Endothelial cell of umbilical vein (primary cell): ENCODE measurements at regions not wholly inside any gene's neighbourhood (a gene's known extent, or its start where the extent isn't known, plus 50 kb on each side); places are given as distances from the start of the nearest gene placed in this dataset.

Experiments
- BruUV-seq: library from RNA; stranded (reverse); fragments of 400-500 nt; replicated peaks from 2 replicates; lab custom pipeline; 2021; lab: Mats Ljungman, UMichigan
- CTCF ChIA-PET: fragments of 300-600, 350-600 bp; sonication (Branson Sonifier 250); formaldehyde crosslinking; loops from one replicate; lab custom pipeline; 2021; ENCODE audit warnings: antibody characterized with exemption, inconsistent platforms; lab: Charles Lee
- POLR2A ChIA-PET: fragments of 300-600, 350-600 bp; sonication (Branson Sonifier 250); formaldehyde crosslinking; loops from one replicate; lab custom pipeline; 2021; ENCODE audit warnings: antibody characterized with exemption, inconsistent platforms; lab: Charles Lee
- DNase-seq: peaks from one replicate; pipeline ENCODE4 v3.0.0-alpha.2; 2011; ENCODE audit warnings: low read depth, low spot score
- FAIRE-seq: peaks from 2 replicates; lab custom pipeline; 2011; peaks lifted over from hg19 to GRCh38; lab: Jason Lieb, UNC
- H2AFZ ChIP-seq: 2 replicates; pipeline ENCODE4 v1.6.0; 2012; ENCODE audit warnings: low read depth, low read length, control low read depth, inconsistent platforms
- H3K27ac ChIP-seq: 2 replicates; pipeline ENCODE4 v1.5.1; 2011; ENCODE audit warnings: low read depth, mild to moderate bottlenecking, control low read depth, low read length, moderate library complexity; ENCODE audit not compliant: insufficient read depth
- H3K27me3 ChIP-seq, 2 experiments: 2 replicates each; pipeline versions ENCODE4 v1.6.0 to v1.6.1; 2011; ENCODE audit warnings: low read length in 2 of 2, mixed read lengths in 1 of 2; ENCODE audit not compliant: control insufficient read depth in 2 of 2, insufficient read depth in 2 of 2
- H3K36me3 ChIP-seq, 2 experiments: 2 replicates in 1 of 2; 3 replicates in 1 of 2; pipeline ENCODE4 v1.5.1; 2011; ENCODE audit warnings: low read length in 2 of 2, mild to moderate bottlenecking in 1 of 2, moderate library complexity in 1 of 2; ENCODE audit not compliant: control insufficient read depth in 2 of 2, insufficient read depth in 2 of 2; ENCODE audit errors: extremely low read depth in 1 of 2
- H3K4me1 ChIP-seq: 3 replicates; pipeline ENCODE4 v1.5.1; 2011; ENCODE audit warnings: mild to moderate bottlenecking, low read length; ENCODE audit not compliant: control insufficient read depth, insufficient read depth; ENCODE audit errors: extremely low read depth
- H3K4me2 ChIP-seq: 2 replicates; pipeline ENCODE4 v1.6.1; 2011; ENCODE audit warnings: low read length, control low read depth, mixed read lengths; ENCODE audit not compliant: insufficient read depth
- H3K4me3 ChIP-seq, 3 experiments: fragments of 200-600 bp in 1 of 3; sonication (generic), shearing (Covaris generic) in 1 of 3; replicated peaks in 1 of 3; 2 replicates each; pipeline ENCODE4 v1.5.1; 2011 to 2016; ENCODE audit warnings: control low read depth in 3 of 3, low read length in 3 of 3, mild to moderate bottlenecking in 2 of 3, inconsistent platforms in 1 of 3, low read depth in 1 of 3, moderate library complexity in 1 of 3; ENCODE audit not compliant: insufficient read depth in 1 of 3
- H3K79me2 ChIP-seq: 2 replicates; pipeline ENCODE4 v1.6.0; 2012; ENCODE audit warnings: low read length, inconsistent platforms; ENCODE audit not compliant: control insufficient read depth, insufficient read depth
- H3K9ac ChIP-seq: replicated peaks from 2 replicates; pipeline ENCODE3; 2011; ENCODE audit warnings: low read length, control low read depth; ENCODE audit not compliant: insufficient read depth; ENCODE audit errors: extremely low read depth
- H3K9me1 ChIP-seq: replicated peaks from 3 replicates; pipeline ENCODE4 v1.6.0; 2011; ENCODE audit warnings: mild to moderate bottlenecking, low read length; ENCODE audit not compliant: control insufficient read depth, insufficient read depth; ENCODE audit errors: extremely low read depth
- H3K9me3 ChIP-seq: replicated peaks from 2 replicates; pipeline ENCODE4 v1.5.1; 2012; ENCODE audit warnings: low read length, inconsistent platforms; ENCODE audit not compliant: control insufficient read depth, insufficient read depth
- H4K20me1 ChIP-seq: replicated peaks from 2 replicates; pipeline ENCODE3; 2011; ENCODE audit warnings: mild to moderate bottlenecking, low read length; ENCODE audit not compliant: control insufficient read depth, insufficient read depth; ENCODE audit errors: extremely low read depth
- CTCF ChIP-seq, 2 donors: IDR thresholded peaks; 1 replicate in 1 of 2; 2 replicates in 1 of 2; pipeline ENCODE4 v1.5.1; 2011; ENCODE audit warnings: low read length in 2 of 2, mild to moderate bottlenecking in 2 of 2, moderate library complexity in 2 of 2, control low read depth in 1 of 2, inconsistent platforms in 1 of 2, low read depth in 1 of 2; ENCODE audit not compliant: insufficient read depth in 1 of 2; ENCODE audit errors: extremely low read depth in 1 of 2
- EZH2 ChIP-seq: IDR thresholded peaks from 2 replicates; pipeline ENCODE4 v1.6.1; 2012; ENCODE audit warnings: borderline replicate concordance, low read depth, mild to moderate bottlenecking, moderate library complexity, low read length, inconsistent platforms; ENCODE audit not compliant: severe bottlenecking
- FOS ChIP-seq: IDR thresholded peaks from 2 replicates; pipeline ENCODE4 v1.6.1; 2011; ENCODE audit warnings: mild to moderate bottlenecking, low read length, moderate library complexity, borderline replicate concordance; ENCODE audit not compliant: insufficient read depth
- GATA2 ChIP-seq: IDR thresholded peaks from 2 replicates; pipeline ENCODE4 v1.7.0; 2011; ENCODE audit warnings: low read depth, mild to moderate bottlenecking, moderate library complexity, mixed read lengths, low read length; ENCODE audit not compliant: insufficient read length, insufficient read depth
- JUN ChIP-seq: IDR thresholded peaks from 2 replicates; pipeline ENCODE4 v1.6.1; 2011; ENCODE audit warnings: borderline replicate concordance, low read depth; ENCODE audit not compliant: insufficient read length, insufficient read depth
- MAX ChIP-seq: IDR thresholded peaks from 2 replicates; pipeline ENCODE4 v1.6.1; 2011; ENCODE audit not compliant: insufficient read depth, insufficient read length
- MYC ChIP-seq: IDR thresholded peaks from one replicate; pipeline ENCODE4 v1.6.1; 2011; ENCODE audit warnings: mild to moderate bottlenecking, low read depth, low read length
- POLR2A ChIP-seq: IDR thresholded peaks from 2 replicates; pipeline ENCODE4 v1.6.1; 2012; ENCODE audit warnings: low read depth, mild to moderate bottlenecking, control low read depth, low read length
- POLR2AphosphoS5 ChIP-seq: IDR thresholded peaks from 2 replicates; pipeline ENCODE4 v1.6.1; 2012; ENCODE audit warnings: low read depth, mild to moderate bottlenecking, control low read depth, low read length, moderate library complexity; ENCODE audit not compliant: insufficient read depth
- dilution Hi-C: fragments of 300-500 bp; cut with MboI; formaldehyde crosslinking; loops from one replicate; pipeline ENCODE4 v1.15.0; 2019; ENCODE audit warnings: low sequenced_read_pairs; ENCODE audit not compliant: extremely low pct_ligation_motif_present
- intact Hi-C: fragments of 100-400 bp; cut with micrococcal nuclease; formaldehyde crosslinking; loops from one replicate; pipeline ENCODE4 v1.10.0; 2022

GRCh38 chr12:25677232-25677937, 124.3 kb upstream of the LMNTD1 start:
- Histone ChIP-seq H4K20me1 (no peaks in the 10 kb centered on the region), H3K9me3 (no peaks in the 10 kb centered on the region), H3K9me1 (no peaks in the 10 kb centered on the region), H3K27me3 (no peaks in the 10 kb centered on the region), H3K4me2 (no peak overlapping the region), H3K27ac (no peak overlapping the region), H3K36me3 (no peaks in the 10 kb centered on the region), H3K9ac (no peak overlapping the region), H3K4me1 (peaks cover 4% of the 10 kb centered on the region), H2AFZ (no peak overlapping the region), H3K4me3 (no peak overlapping the region), H3K79me2 (no peaks in the 10 kb centered on the region)
- CTCF ChIA-PET: interaction anchor here (0.6 to 1.6 kb wide), 3 partner anchors 10 to 340 kb away, joined by 3 to 4 read pairs (median 3); partner anchors contain the start of gene RASSF8
- DNase-seq (no peak), FAIRE-seq (no peak)
- BruUV-seq: no TSS peak
- POLR2A ChIA-PET: no interaction called here
- peak in 1 of 2 donors; percentile 15 for TF ChIP-seq CTCF (IDR thresholded peaks at IDR 0.05; ENCODE audit: extremely low read depth in 1 of 2, insufficient read depth in 1 of 2, low read depth in 1 of 2, low read length in 2 of 2)
- TF ChIP-seq JUN: no peak
- dilution Hi-C loops: no loop called here
- intact Hi-C loops: loop anchor here (1.0 kb wide), 1 partner anchor 352 kb away; no protein-coding TSS in a partner anchor

- TF ChIP-seq FOS (no peak), POLR2A (no peak), JUN (no peak), POLR2AphosphoS5 (no peak), GATA2 (no peak), CTCF (IDR thresholded peaks at IDR 0.05; ENCODE audit: extremely low read depth in 1 of 2, insufficient read depth in 1 of 2, low read depth in 1 of 2, low read length in 2 of 2) (no peak), EZH2 (no peak), MYC (no peak), MAX (no peak)
- no peaks in the 10 kb centered on the region for H3K27me3 ChIP-seq
- ChIA-PET POLR2A (no interaction called here), CTCF (no interaction called here)
- H2AFZ ChIP-seq: no peak overlapping the region
- H4K20me1 ChIP-seq: no peaks in the 10 kb centered on the region
- H3K9ac ChIP-seq: no peak overlapping the region
- no peaks in the 10 kb centered on the region for H3K9me1 ChIP-seq
- dilution Hi-C loops (no loop called here), intact Hi-C loops (no loop called here)
- DNase-seq (no peak), FAIRE-seq (no peak)
- peaks cover 7% of the 10 kb centered on the region for H3K4me1 ChIP-seq
- H3K79me2 ChIP-seq: no peaks in the 10 kb centered on the region
- no TSS peak for BruUV-seq
- no peak overlapping the region for H3K4me3 ChIP-seq
- H3K36me3 ChIP-seq: no peaks in the 10 kb centered on the region
- no peak overlapping the region for H3K4me2 ChIP-seq
- H3K27ac ChIP-seq: no peak overlapping the region
- H3K9me3 ChIP-seq: no peaks in the 10 kb centered on the region
Measured at GRCh38 chr12:25681580-25681979, 128.5 kb upstream of the LMNTD1 start.
